Cardiac fibroblast (primary cell): ENCODE measurements at regions not wholly inside any gene's neighbourhood (a gene's known extent, or its start where the extent isn't known, plus 50 kb on each side); places are given as distances from the start of the nearest gene placed in this dataset.

Experiments
- DNase-seq, 2 donors: peaks; one replicate each; pipeline versions ENCODE4 v3.0.0 to v3.0.0-alpha.2; 2010; ENCODE audit warnings: low read depth in 2 of 2
- H3K4me3 ChIP-seq, 2 donors: replicated peaks in 1 of 2; 1 replicate in 1 of 2; 2 replicates in 1 of 2; pipeline ENCODE4 v1.5.1; 2011; ENCODE audit warnings: low read depth in 2 of 2, low read length in 2 of 2, mild to moderate bottlenecking in 2 of 2, moderate library complexity in 1 of 2
- TF ChIP-seq, protein P1 (sequence below): IDR thresholded peaks from one replicate; pipeline ENCODE4 v1.5.1; 2011; ENCODE audit warnings: low read depth, mild to moderate bottlenecking, low read length, inconsistent platforms

DNA sequence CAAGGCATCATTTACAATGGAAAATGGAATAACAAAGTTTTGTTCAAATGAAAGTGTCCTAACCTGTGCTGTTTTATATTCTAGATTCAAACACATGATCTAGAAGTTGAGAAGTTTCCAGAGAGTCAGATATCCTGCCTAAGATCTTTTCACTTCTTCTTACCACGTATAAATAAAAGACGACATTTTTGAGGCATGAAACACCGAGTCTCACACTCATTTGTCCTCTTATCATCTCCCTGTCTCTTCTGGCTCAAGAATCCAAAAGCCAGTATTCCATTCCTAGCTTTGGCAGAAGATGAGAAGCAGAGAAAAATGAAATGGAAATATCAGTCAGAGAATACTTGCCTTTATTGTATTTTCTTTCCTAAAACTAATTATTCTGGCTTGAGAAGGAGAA lies 738.6 kb upstream of the NR2F2 start:
- DNase-seq, result peak; percentile 13 to 35
- H3K4me3 ChIP-seq, result no peak overlapping the region
- TF ChIP-seq, protein P1, sequence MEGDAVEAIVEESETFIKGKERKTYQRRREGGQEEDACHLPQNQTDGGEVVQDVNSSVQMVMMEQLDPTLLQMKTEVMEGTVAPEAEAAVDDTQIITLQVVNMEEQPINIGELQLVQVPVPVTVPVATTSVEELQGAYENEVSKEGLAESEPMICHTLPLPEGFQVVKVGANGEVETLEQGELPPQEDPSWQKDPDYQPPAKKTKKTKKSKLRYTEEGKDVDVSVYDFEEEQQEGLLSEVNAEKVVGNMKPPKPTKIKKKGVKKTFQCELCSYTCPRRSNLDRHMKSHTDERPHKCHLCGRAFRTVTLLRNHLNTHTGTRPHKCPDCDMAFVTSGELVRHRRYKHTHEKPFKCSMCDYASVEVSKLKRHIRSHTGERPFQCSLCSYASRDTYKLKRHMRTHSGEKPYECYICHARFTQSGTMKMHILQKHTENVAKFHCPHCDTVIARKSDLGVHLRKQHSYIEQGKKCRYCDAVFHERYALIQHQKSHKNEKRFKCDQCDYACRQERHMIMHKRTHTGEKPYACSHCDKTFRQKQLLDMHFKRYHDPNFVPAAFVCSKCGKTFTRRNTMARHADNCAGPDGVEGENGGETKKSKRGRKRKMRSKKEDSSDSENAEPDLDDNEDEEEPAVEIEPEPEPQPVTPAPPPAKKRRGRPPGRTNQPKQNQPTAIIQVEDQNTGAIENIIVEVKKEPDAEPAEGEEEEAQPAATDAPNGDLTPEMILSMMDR, result no peak

DNA sequence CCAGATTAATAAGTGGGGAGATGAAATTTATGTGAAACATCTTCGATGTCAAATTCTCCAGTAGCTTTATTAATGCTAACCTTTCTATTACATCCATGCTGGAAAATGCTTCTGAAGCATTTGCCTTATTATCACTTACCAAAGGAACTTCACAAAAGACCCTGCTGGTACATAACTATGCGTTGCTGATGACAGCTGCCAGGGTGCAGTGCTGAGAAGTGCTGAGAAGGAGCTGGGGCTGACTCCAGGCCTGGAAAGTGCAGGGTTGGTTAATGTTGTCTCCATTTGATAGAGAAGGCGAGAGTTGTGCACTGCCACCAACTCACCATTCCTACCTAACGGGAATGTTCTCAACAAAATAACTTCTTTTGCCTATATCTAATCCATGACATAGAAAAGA lies 736.0 kb upstream of the NR2F2 start:
- TF ChIP-seq, protein P1, result no peak
- H3K4me3 ChIP-seq, result no peak overlapping the region
- no peak for DNase-seq

DNA sequence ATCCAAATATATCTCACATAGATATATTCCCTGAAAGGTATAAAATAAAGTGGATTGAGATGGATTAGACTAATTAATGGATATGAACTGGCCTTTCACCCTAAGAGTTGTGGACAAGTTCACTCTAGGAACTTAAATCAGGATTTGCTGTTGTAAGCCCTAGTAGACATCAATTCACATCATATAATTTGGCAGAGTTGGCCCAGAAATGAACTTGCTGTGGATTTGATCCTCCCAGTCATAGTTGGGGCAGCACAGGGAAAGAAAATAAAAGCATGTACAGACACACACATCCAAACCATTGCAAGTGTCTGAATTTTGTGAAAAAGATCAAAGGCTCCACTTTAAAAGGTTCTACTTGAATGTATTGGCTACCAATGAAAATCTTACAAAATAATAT lies 734.7 kb upstream of the NR2F2 start:
- H3K4me3 ChIP-seq, result no peak overlapping the region
- no peak for DNase-seq
- TF ChIP-seq, protein P1, result no peak

DNA sequence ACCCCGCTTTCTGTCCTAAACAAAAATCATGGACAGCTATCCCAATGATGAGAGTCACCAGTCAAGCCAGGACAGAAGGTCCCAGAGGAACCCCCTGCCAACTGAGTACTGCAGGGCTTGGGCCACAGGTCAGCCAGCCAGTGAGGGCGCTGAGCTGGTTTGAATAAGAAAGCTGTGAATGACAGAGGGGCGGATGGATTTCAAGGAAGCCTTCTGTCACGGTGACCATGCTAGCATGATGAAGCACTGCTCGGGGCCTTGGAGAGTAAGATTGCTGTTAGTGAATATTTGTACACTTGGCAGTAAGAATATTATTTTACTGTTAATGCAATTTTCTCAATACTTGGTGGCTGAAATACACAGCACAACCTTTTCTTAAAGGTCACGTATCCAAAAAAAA lies 734.0 kb upstream of the NR2F2 start:
- TF ChIP-seq, protein P1, result no peak
- H3K4me3 ChIP-seq, result no peak overlapping the region
- DNase-seq, result no peak

DNA sequence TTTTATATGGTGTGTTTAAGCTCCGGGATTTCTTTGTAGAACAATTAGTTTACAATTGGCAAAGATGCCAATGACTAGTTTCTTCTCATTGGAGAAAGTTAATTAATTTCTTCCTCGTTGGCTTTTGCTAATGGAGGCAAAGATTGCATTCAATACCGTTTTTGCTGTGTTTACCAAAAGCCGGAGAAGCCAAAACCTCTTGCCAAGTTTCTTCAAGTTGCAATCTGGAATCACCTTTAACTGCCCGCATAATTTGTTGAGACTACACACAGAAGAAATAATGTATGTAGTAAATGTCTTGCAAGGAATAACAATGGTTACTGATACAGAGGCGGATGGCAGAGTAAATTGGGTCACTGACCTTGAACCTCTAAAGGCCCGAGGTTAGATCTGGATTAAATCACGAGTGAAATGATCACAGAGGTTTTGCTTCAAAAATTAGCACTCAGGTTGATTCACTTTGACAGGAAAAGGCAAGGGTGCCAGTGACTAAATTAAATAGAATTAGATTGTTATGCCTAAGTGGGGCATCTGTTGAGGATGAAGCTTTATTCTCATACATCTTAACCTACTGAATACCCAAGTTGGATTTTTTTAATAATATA lies 732.1 kb upstream of the NR2F2 start:
- TF ChIP-seq, protein P1, result no peak
- DNase-seq, result no peak

DNA sequence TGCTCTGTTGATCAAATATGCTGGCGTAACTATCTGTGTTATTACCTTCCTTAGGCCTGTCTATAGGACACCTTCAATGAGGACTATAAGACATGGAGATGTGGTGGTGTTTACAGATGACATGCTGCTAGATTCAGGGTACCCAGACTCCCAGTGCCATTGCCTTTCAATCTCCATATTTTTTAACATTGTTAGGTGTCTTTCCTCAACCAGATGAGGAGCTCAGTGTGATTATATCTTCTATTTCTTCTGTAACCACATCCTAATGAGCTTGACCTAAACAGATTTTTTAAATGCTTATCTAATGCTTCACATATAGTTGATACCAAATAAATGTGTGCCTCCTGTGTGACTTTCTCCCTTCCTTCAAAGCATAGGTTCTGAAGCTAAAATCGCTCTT lies 730.1 kb upstream of the NR2F2 start:
- DNase-seq, result no peak
- TF ChIP-seq, protein P1, result no peak
- no peak overlapping the region for H3K4me3 ChIP-seq

More for the DNA sequence above, 732.1 kb upstream of the NR2F2 start:
- no peak overlapping the region for H3K4me3 ChIP-seq

DNA sequence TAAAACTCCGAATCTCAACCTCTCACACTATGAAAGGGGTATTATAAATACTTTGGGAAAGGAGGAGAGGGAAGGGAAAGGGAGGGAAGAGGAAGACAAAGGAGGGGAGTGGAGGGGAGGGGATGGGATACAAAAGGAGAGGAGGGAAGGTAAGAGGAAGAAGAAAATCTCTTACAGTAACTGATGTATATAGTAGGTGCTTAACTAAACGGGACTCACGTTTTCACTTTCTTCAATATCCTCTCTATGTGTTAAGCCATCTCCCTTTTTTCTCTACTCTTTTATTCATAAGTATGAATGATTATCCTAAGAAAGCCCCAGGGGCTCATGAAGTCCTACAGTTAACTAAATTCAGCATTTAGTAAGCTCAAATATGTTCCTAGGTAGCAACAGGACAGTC lies 729.6 kb upstream of the NR2F2 start:
- no peak for DNase-seq
- H3K4me3 ChIP-seq, result no peak overlapping the region
- TF ChIP-seq, protein P1, result no peak
